SIG-M5 treated with dmso at 0.1 percent for 504 hours (cell line): ENCODE measurements at regions not wholly inside any gene's neighbourhood (a gene's known extent, or its start where the extent isn't known, plus 50 kb on each side); places are given as distances from the start of the nearest gene placed in this dataset.
"Not testable (repeated sequence)": the region's sequence is repeated elsewhere in the genome, so short reads cannot be mapped to it uniquely, and the experiment has no call there.

Experiments used
- DNase-seq: peaks from one replicate; lab custom pipeline; 2025; ENCODE audit not compliant: unreplicated experiment; lab: John Stamatoyannopoulos, UW

- no peak for DNase-seq
Observed at GRCh38 chr2:242043538-242044312, 174.2 kb downstream of the RTP5 start.

GRCh38 chr2:242044313-242044590 lies 174.7 kb downstream of the RTP5 start:
- no peak for DNase-seq

GRCh38 chr2:242045596-242046144 lies 176.1 kb downstream of the RTP5 start:
- not testable (repeated sequence) for DNase-seq

DNA sequence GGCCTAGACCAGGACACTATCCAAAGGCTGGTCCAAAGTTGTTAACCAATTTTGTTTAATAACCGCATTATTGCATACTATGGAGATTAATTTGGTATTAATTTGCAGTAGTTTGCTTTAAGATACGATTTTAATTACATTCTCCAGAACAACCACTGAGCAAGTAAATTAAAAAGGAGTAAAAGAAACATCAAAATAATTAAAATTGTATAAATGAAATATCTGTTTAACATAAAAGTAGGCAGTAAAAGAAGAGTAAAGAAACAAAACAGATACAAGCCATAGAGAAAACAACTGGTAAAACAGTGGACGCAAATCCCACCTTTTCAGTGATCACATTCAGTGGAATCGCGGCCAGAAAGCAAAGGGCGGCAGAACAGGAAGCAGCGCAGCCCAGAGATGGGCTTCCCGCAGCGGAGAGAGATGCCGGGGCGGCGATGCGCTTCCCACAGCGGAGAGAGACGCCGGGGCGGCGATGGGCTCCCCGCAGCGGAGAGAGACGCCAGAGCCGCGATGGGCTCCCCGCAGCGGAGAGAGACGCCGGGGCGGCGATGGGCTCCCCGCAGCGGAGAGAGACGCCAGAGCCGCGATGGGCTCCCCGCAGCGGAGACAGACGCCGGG lies 176.8 kb downstream of the RTP5 start:
- no peak for DNase-seq

- DNase-seq: no peak
Observed at GRCh38 chr2:242047963-242048362, 178.4 kb downstream of the RTP5 start.

DNA sequence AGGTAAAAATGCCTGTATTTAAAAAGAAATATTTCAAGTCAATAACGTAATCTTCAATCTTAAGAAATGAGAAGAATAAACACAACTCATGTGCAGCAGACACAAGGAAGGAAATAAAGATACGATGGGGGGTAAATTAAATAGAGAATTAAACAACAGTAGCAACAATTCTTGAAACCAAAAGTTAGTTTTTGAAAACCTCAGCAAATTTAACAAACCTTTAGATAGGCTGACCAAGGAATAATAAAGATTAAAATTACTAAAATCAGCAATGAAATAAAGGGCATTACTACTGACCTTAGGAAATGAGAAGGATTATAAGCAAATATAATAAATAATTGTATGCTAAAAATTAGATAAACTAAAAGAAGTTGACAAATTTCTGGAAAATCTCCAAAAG lies 178.9 kb downstream of the RTP5 start:
- no peak for DNase-seq

GRCh38 chr2:242049492-242049891 lies 180.0 kb downstream of the RTP5 start:
- not testable (repeated sequence) for DNase-seq

DNA sequence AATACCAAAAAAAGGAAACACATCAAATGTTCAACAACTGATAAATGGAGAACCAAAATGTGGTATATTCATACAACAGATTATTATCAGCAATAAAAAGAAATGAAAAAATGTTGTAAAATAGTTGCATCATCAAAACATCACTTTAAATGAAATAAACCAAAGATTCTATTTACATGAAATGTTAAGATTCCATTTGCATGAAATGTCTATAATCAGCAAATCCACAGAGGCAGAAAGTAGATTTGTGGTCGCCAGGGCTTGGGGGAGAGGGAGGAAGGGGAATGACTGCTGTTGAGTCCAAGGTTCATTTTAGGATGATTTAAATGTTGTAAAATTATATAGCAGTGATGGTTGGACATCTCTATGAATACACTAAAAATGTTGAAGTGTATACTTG lies 181.9 kb downstream of the RTP5 start:
- DNase-seq: no peak

GRCh38 chr2:242052421-242052820 lies 182.9 kb downstream of the RTP5 start:
- DNase-seq: no peak

- DNase-seq: no peak
Observed at GRCh38 chr2:242053921-242054320, 184.4 kb downstream of the RTP5 start.

- DNase-seq: no peak
Observed at GRCh38 chr2:242054406-242054805, 184.9 kb downstream of the RTP5 start.

GRCh38 chr2:242054881-242055801 lies 185.6 kb downstream of the RTP5 start:
- DNase-seq: no peak

DNA sequence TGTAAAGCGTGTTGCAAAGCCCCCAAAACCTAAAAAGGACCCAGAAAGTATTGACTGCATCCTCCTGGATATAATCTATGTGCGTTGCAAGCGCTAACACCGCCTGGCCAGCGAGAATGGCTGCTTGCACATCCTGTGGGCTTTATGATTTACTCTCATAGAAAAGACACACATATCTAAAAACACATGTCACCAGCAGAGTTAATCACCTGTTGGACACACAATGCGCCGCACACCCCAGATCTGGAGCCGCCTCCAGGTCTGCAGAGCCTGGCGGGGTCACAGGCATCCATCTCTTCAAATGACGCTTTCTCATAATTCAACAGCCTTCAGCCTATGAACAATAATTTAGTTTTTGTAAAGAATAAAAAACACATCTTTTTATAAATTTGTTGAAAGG lies 186.5 kb downstream of the RTP5 start:
- no peak for DNase-seq

GRCh38 chr2:242056785-242057184 lies 187.3 kb downstream of the RTP5 start:
- no peak for DNase-seq

DNA sequence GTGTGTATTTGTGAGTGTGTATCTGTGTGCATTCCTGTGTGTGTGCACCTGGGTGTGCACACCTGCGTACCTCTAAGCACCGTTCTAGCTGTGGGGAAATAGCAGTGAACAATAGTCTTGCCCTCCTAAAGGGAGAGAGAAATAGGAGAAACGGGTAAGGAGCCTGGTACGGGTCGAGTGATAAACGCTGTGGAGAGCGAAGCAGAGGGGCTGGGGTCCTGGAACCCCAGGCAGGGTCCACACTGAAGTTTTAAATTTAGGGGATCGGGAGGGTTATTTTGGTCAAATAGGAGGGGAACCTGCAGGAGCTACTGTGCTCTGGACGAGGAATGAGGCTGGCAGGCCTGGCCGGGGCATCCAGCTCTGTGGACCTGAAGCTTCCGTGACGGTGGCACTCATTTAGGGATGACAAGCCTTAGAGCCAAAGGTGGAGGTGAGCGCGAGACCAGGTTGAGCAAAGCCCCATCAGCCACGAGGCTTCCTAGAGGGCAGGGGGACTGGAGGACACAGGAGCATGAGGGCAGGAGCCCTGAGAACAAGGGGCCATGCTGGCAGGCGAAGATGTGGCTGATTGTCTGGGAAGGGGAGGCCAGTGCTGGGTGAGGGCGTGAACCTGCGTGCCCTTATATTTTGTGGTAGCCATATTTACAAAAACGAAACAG lies 188.0 kb downstream of the RTP5 start:
- no peak for DNase-seq

DNA sequence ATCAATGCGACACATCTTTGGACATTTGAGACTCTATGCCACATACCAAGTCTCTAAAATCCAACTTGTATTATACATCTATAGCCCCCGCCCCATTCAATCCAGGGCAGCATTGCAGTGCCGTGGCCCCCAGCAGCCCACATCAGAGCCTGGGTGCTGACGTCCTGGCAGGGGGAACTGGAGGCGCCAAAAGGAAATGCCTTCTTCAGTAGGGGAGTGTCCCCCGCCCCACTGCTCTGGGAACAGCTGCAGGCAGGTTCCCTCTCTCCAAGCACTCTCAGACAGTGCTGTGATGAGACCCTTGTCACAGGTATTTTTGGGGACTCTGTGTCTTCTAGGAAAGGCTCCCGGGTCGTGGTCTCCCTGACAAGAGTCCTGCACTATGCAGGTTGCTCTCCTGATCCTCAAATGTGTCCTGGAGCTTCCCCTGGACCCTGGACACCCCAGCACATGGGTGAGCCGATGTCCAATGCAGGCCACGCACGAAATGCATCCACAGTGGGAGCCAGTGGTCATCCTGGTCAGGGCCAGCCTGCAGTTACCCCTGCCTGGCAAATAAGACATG lies 188.7 kb downstream of the RTP5 start:
- no peak for DNase-seq

GRCh38 chr2:242059566-242059965 lies 190.0 kb downstream of the RTP5 start:
- DNase-seq: no peak

- DNase-seq: no peak
Observed at GRCh38 chr2:242060212-242060835, 190.8 kb downstream of the RTP5 start.

DNA sequence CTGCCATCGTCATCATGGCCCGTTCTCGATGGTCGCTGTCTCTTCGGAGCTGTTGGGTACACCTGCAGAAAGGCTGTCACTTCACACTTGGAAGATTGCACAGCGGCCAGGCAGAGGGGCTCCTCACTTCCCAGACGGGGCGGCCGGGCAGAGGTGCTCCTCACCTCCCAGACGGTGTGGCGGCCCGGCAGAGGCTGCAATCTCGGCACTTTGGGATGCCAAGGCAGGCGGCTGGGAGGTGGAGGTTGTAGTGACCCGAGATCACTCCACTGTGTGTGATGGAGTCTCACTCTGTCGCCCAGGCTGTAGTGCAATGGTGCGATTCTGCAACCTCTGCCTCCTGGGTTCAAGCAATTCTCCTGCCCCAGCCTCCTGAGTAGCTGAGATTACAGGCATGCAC lies 192.4 kb downstream of the RTP5 start:
- not testable (repeated sequence) for DNase-seq

- DNase-seq: no peak
Observed at GRCh38 chr2:242063436-242063835, 193.9 kb downstream of the RTP5 start.
